ENCODE measurements at regions not wholly inside any gene's neighbourhood (a gene's known extent, or its start where the extent isn't known, plus 50 kb on each side); places are given as distances from the start of the nearest gene placed in this dataset.
A peak's percentile ranks its signal among the peaks of the same experiment; 100 is the strongest.

- no peaks in the 10 kb centered on the region for H3K36me3 Mint-ChIP-seq
- no peak overlapping the region for H3K9ac ChIP-seq
- no peaks in the 10 kb centered on the region for H3K36me3 ChIP-seq
- no peaks in the 10 kb centered on the region for H3K9me3 ChIP-seq (ENCODE audit: low read depth)
- no peak overlapping the region for H3K4me3 Mint-ChIP-seq
- H3K27me3 ChIP-seq, result no peaks in the 10 kb centered on the region
- H3K27me3 Mint-ChIP-seq (ENCODE audit: insufficient read depth, low read depth), result peaks cover 3% of the 10 kb centered on the region
- H3K79me2 ChIP-seq (ENCODE audit: low read depth), result no peaks in the 10 kb centered on the region
- H3K4me1 ChIP-seq, result peaks cover 13% of the 10 kb centered on the region
- DNase-seq (ENCODE audit: low spot score), result no peak
- H4K20me1 ChIP-seq (ENCODE audit: low read depth), result no peaks in the 10 kb centered on the region
- no peak overlapping the region for H3K4me2 ChIP-seq
- H3K9me3 Mint-ChIP-seq, result no peaks in the 10 kb centered on the region
- no peak overlapping the region for H3K27ac ChIP-seq
- H2AFZ ChIP-seq (replicated peaks), result peak overlapping the region; percentile 3
- peaks cover 7% of the 10 kb centered on the region for H3F3A ChIP-seq (ENCODE audit: low read depth)
- TF ChIP-seq EZH2phosphoT487 (IDR thresholded peaks at IDR 0.05) (no peak), CTCF (IDR thresholded peaks at IDR 0.05) (no peak), EZH2 (IDR thresholded peaks at IDR 0.05) (no peak)
- H3K4me3 ChIP-seq, result no peak overlapping the region
- no peaks in the 10 kb centered on the region for H3K4me1 Mint-ChIP-seq
- no peak overlapping the region for H3K27ac Mint-ChIP-seq
Observed at GRCh38 chr10:2342206-2342605, 604.9 kb upstream of the ADARB2 start.

- Histone ChIP-seq H3K27me3 (no peaks in the 10 kb centered on the region), H3K9me3 (ENCODE audit: low read depth) (no peaks in the 10 kb centered on the region), H3K4me3 (no peak overlapping the region), H3K4me1 (peaks cover 13% of the 10 kb centered on the region), H3K79me2 (ENCODE audit: low read depth) (no peaks in the 10 kb centered on the region), H3K36me3 (no peaks in the 10 kb centered on the region), H3F3A (ENCODE audit: low read depth) (peaks cover 7% of the 10 kb centered on the region), H3K27ac (peak overlapping the region; percentile 54), H2AFZ (replicated peaks) (peak overlapping the region; percentile 98), H3K9ac (no peak overlapping the region), H3K4me2 (peak overlapping the region; percentile 58), H4K20me1 (ENCODE audit: low read depth) (no peaks in the 10 kb centered on the region)
- DNase-seq (ENCODE audit: low spot score), result peak; percentile 29
- Mint-ChIP-seq H3K9me3 (no peaks in the 10 kb centered on the region), H3K27me3 (ENCODE audit: insufficient read depth, low read depth) (peaks cover 3% of the 10 kb centered on the region), H3K36me3 (no peaks in the 10 kb centered on the region), H3K4me1 (no peaks in the 10 kb centered on the region), H3K27ac (no peak overlapping the region), H3K4me3 (no peak overlapping the region)
- TF ChIP-seq CTCF (IDR thresholded peaks at IDR 0.05) (no peak), EZH2 (IDR thresholded peaks at IDR 0.05) (no peak), EZH2phosphoT487 (IDR thresholded peaks at IDR 0.05) (no peak)
Observed at GRCh38 chr10:2340831-2341647, 603.7 kb upstream of the ADARB2 start.

GRCh38 chr10:2335626-2336025, 598.3 kb upstream of the ADARB2 start:
- Histone ChIP-seq H3K27me3 (no peaks in the 10 kb centered on the region), H3K9ac (no peak overlapping the region), H3K4me1 (no peaks in the 10 kb centered on the region), H2AFZ (replicated peaks) (no peak overlapping the region), H3F3A (ENCODE audit: low read depth) (no peaks in the 10 kb centered on the region), H3K27ac (no peak overlapping the region), H3K4me2 (no peak overlapping the region), H3K79me2 (ENCODE audit: low read depth) (no peaks in the 10 kb centered on the region), H3K36me3 (no peaks in the 10 kb centered on the region), H3K9me3 (ENCODE audit: low read depth) (no peaks in the 10 kb centered on the region), H3K4me3 (no peak overlapping the region), H4K20me1 (ENCODE audit: low read depth) (no peaks in the 10 kb centered on the region)
- H3K27ac Mint-ChIP-seq, result no peak overlapping the region
- no peaks in the 10 kb centered on the region for H3K36me3 Mint-ChIP-seq
- peaks cover 4% of the 10 kb centered on the region for H3K9me3 Mint-ChIP-seq
- H3K4me1 Mint-ChIP-seq, result no peaks in the 10 kb centered on the region
- peaks cover 10% of the 10 kb centered on the region for H3K27me3 Mint-ChIP-seq (ENCODE audit: insufficient read depth, low read depth)
- TF ChIP-seq EZH2 (IDR thresholded peaks at IDR 0.05) (no peak), CTCF (IDR thresholded peaks at IDR 0.05) (no peak), EZH2phosphoT487 (IDR thresholded peaks at IDR 0.05) (no peak)
- DNase-seq (ENCODE audit: low spot score), result no peak
- H3K4me3 Mint-ChIP-seq, result no peak overlapping the region
